Endothelial cell of umbilical vein (primary cell): ENCODE measurements at regions not wholly inside any gene's neighbourhood (a gene's known extent, or its start where the extent isn't known, plus 50 kb on each side); places are given as distances from the start of the nearest gene placed in this dataset.

ENCODE experiments used
- EZH2 ChIP-seq: IDR thresholded peaks from 2 replicates; pipeline ENCODE4 v1.6.1; 2012; ENCODE audit warnings: borderline replicate concordance, low read depth, mild to moderate bottlenecking, moderate library complexity, low read length, inconsistent platforms; ENCODE audit not compliant: severe bottlenecking
- GATA2 ChIP-seq: IDR thresholded peaks from 2 replicates; pipeline ENCODE4 v1.7.0; 2011; ENCODE audit warnings: low read depth, mild to moderate bottlenecking, moderate library complexity, mixed read lengths, low read length; ENCODE audit not compliant: insufficient read length, insufficient read depth
- JUN ChIP-seq: IDR thresholded peaks from 2 replicates; pipeline ENCODE4 v1.6.1; 2011; ENCODE audit warnings: borderline replicate concordance, low read depth; ENCODE audit not compliant: insufficient read length, insufficient read depth
- MYC ChIP-seq: IDR thresholded peaks from one replicate; pipeline ENCODE4 v1.6.1; 2011; ENCODE audit warnings: mild to moderate bottlenecking, low read depth, low read length
- POLR2A ChIP-seq: IDR thresholded peaks from 2 replicates; pipeline ENCODE4 v1.6.1; 2012; ENCODE audit warnings: low read depth, mild to moderate bottlenecking, control low read depth, low read length
- POLR2AphosphoS5 ChIP-seq: IDR thresholded peaks from 2 replicates; pipeline ENCODE4 v1.6.1; 2012; ENCODE audit warnings: low read depth, mild to moderate bottlenecking, control low read depth, low read length, moderate library complexity; ENCODE audit not compliant: insufficient read depth
- TF ChIP-seq, protein P1 (sequence below), 2 donors: IDR thresholded peaks; 1 replicate in 1 of 2; 2 replicates in 1 of 2; pipeline ENCODE4 v1.5.1; 2011; ENCODE audit warnings: low read length in 2 of 2, mild to moderate bottlenecking in 2 of 2, moderate library complexity in 2 of 2, control low read depth in 1 of 2, inconsistent platforms in 1 of 2, low read depth in 1 of 2; ENCODE audit not compliant: insufficient read depth in 1 of 2; ENCODE audit errors: extremely low read depth in 1 of 2
- TF ChIP-seq, protein P2 (sequence below): IDR thresholded peaks from 2 replicates; pipeline ENCODE4 v1.6.1; 2011; ENCODE audit not compliant: insufficient read depth, insufficient read length

DNA sequence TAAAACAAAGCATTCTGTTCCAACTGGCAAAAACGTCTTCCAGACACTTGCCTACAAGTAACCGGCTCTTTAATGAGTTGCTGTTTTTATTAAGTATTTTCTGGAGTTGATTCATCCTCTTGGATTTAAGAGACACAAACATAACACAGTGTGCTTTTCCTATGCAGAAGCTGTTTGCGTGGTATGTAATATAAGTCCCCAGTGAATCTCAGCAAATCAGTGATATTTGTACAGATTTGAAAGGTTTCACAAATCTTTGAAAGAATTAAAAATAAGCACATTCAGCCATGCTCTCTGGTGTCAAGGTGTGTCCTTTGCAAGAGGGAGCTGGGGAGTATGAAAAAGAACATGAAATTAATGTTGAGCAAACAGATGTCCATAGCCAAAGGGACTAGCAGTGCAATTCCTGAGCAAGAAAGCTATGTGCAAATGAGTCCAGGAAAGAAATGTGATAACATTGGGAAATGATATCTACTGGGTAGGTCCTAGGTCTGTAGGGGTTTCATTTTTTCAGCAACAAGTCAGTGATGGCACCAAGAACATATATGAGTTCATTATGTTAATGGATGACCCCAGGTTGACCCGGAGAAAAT, 170.1 kb upstream of the PHACTR1 start:
- TF ChIP-seq POLR2A (no peak), POLR2AphosphoS5 (no peak), EZH2 (no peak), JUN (no peak), GATA2 (no peak), MYC (no peak)
- TF ChIP-seq, protein P1, sequence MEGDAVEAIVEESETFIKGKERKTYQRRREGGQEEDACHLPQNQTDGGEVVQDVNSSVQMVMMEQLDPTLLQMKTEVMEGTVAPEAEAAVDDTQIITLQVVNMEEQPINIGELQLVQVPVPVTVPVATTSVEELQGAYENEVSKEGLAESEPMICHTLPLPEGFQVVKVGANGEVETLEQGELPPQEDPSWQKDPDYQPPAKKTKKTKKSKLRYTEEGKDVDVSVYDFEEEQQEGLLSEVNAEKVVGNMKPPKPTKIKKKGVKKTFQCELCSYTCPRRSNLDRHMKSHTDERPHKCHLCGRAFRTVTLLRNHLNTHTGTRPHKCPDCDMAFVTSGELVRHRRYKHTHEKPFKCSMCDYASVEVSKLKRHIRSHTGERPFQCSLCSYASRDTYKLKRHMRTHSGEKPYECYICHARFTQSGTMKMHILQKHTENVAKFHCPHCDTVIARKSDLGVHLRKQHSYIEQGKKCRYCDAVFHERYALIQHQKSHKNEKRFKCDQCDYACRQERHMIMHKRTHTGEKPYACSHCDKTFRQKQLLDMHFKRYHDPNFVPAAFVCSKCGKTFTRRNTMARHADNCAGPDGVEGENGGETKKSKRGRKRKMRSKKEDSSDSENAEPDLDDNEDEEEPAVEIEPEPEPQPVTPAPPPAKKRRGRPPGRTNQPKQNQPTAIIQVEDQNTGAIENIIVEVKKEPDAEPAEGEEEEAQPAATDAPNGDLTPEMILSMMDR (IDR thresholded peaks at IDR 0.05; ENCODE audit: extremely low read depth in 1 of 2, insufficient read depth in 1 of 2, low read depth in 1 of 2, low read length in 2 of 2) = no peak
- TF ChIP-seq, protein P2, sequence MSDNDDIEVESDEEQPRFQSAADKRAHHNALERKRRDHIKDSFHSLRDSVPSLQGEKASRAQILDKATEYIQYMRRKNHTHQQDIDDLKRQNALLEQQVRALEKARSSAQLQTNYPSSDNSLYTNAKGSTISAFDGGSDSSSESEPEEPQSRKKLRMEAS = no peak
